Liver (tissue), 8 donors: ENCODE measurements at regions not wholly inside any gene's neighbourhood (a gene's known extent, or its start where the extent isn't known, plus 50 kb on each side); places are given as distances from the start of the nearest gene placed in this dataset.

Experiments used
- DNase-seq: peaks from one replicate; pipeline ENCODE4 v3.0.0-alpha.2; 2017; ENCODE audit warnings: low spot score
- H3K27ac ChIP-seq, 2 donors: one replicate each; pipeline ENCODE4 v1.7.0; 2013; ENCODE audit warnings: inconsistent platforms in 2 of 2, low read length in 2 of 2, control low read depth in 1 of 2, low read depth in 1 of 2, mild to moderate bottlenecking in 1 of 2
- H3K27me3 ChIP-seq, 4 donors: one replicate each; pipeline versions ENCODE4 v1.6.1 to v1.7.0; 2013; ENCODE audit warnings: low read length in 3 of 4, inconsistent platforms in 1 of 4, mild to moderate bottlenecking in 1 of 4, moderate library complexity in 1 of 4; ENCODE audit not compliant: control insufficient read depth in 4 of 4, insufficient read depth in 4 of 4
- H3K36me3 ChIP-seq, 4 donors: one replicate each; pipeline versions ENCODE4 v1.6.1 to v1.7.0; 2013; ENCODE audit warnings: low read length in 3 of 4, mild to moderate bottlenecking in 3 of 4, low read depth in 1 of 4, moderate library complexity in 1 of 4; ENCODE audit not compliant: control insufficient read depth in 4 of 4, insufficient read depth in 3 of 4
- H3K4me1 ChIP-seq, 4 donors: one replicate each; pipeline versions ENCODE4 v1.6.1 to v1.7.0; 2013; ENCODE audit warnings: low read length in 3 of 4, mild to moderate bottlenecking in 3 of 4, moderate library complexity in 1 of 4; ENCODE audit not compliant: control insufficient read depth in 4 of 4, insufficient read depth in 4 of 4
- H3K4me3 ChIP-seq, 3 donors: one replicate each; pipeline versions ENCODE4 v1.6.1 to v1.7.0; 2013; ENCODE audit warnings: low read length in 3 of 3, control low read depth in 1 of 3, low read depth in 1 of 3, mild to moderate bottlenecking in 1 of 3
- H3K9ac ChIP-seq, 2 donors: one replicate each; pipeline ENCODE4 v1.7.0; 2013; ENCODE audit warnings: low read length in 2 of 2, mild to moderate bottlenecking in 2 of 2, moderate library complexity in 2 of 2, control low read depth in 1 of 2, low read depth in 1 of 2
- H3K9me3 ChIP-seq, 4 donors: one replicate each; pipeline versions ENCODE4 v1.6.1 to v1.7.0; 2013; ENCODE audit warnings: low read length in 3 of 4; ENCODE audit not compliant: control insufficient read depth in 4 of 4
- FOXA1 ChIP-seq: IDR thresholded peaks from 2 replicates; pipeline ENCODE4 v1.6.1; 2016; ENCODE audit warnings: antibody characterized with exemption
- GABPA ChIP-seq, 2 donors: IDR thresholded peaks in 1 of 2; conservative IDR thresholded peaks in 1 of 2; 2 replicates each; pipeline ENCODE4 v1.6.1; 2016; ENCODE audit warnings: antibody characterized with exemption in 2 of 2, mild to moderate bottlenecking in 1 of 2, moderate library complexity in 1 of 2
- JUND ChIP-seq, 2 donors: IDR thresholded peaks; 2 replicates each; pipeline ENCODE4 v1.6.1; 2016; ENCODE audit warnings: antibody characterized with exemption in 2 of 2
- NR2F2 ChIP-seq: IDR thresholded peaks from 2 replicates; pipeline ENCODE4 v1.6.1; 2016; ENCODE audit warnings: antibody characterized with exemption
- RAD21 ChIP-seq, 2 donors: IDR thresholded peaks; 2 replicates each; pipeline ENCODE4 v1.6.1; 2016; ENCODE audit warnings: antibody characterized with exemption in 2 of 2, mild to moderate bottlenecking in 2 of 2
- RXRA ChIP-seq, 2 donors: IDR thresholded peaks; 2 replicates each; pipeline ENCODE4 v1.6.1; 2017 to 2018; ENCODE audit warnings: antibody characterized with exemption in 2 of 2, mild to moderate bottlenecking in 1 of 2
- SP1 ChIP-seq: IDR thresholded peaks from 2 replicates; pipeline ENCODE4 v1.6.1; 2018; ENCODE audit warnings: antibody characterized with exemption, mild to moderate bottlenecking
- TAF1 ChIP-seq: conservative IDR thresholded peaks from 2 replicates; pipeline ENCODE4 v1.6.1; 2016; ENCODE audit warnings: antibody characterized with exemption, mild to moderate bottlenecking
- YY1 ChIP-seq: IDR thresholded peaks from 2 replicates; pipeline ENCODE4 v1.6.1; 2016; ENCODE audit warnings: antibody characterized with exemption, mild to moderate bottlenecking
- WGBS: extraction: QIAGEN DNeasy Blood & Tissue Kit; methylation state at CpG from one replicate; pipeline ENCODE4 v1.1.7; 2013; 5-methylcytosine and 5-hydroxymethylcytosine counted together
- TF ChIP-seq, protein P1 (sequence below): fragments of 150-350 bp; IDR thresholded peaks from 2 replicates; pipeline ENCODE4 v1.5.1; 2017; ENCODE audit warnings: improper control_type of control experiment, low read depth, low read length; ENCODE audit not compliant: missing input control
- TF ChIP-seq, protein P2 (sequence below): IDR thresholded peaks from 2 replicates; pipeline ENCODE4 v1.6.1; 2016; ENCODE audit warnings: antibody characterized with exemption
- TF ChIP-seq, protein P3 (sequence below): IDR thresholded peaks from 2 replicates; pipeline ENCODE4 v1.6.1; 2016; ENCODE audit warnings: antibody characterized with exemption, mild to moderate bottlenecking
- TF ChIP-seq, protein P4 (sequence below): IDR thresholded peaks from 2 replicates; pipeline ENCODE4 v1.6.1; 2016; ENCODE audit warnings: antibody characterized with exemption
- TF ChIP-seq, protein P5 (sequence below): IDR thresholded peaks from 2 replicates; pipeline ENCODE4 v1.6.1; 2016; ENCODE audit warnings: antibody characterized with exemption
- donor health status: healthy.
- donor health status: healthy.
- donor health status: healthy.
- donor health status: healthy.
- donor health status: healthy.

DNA sequence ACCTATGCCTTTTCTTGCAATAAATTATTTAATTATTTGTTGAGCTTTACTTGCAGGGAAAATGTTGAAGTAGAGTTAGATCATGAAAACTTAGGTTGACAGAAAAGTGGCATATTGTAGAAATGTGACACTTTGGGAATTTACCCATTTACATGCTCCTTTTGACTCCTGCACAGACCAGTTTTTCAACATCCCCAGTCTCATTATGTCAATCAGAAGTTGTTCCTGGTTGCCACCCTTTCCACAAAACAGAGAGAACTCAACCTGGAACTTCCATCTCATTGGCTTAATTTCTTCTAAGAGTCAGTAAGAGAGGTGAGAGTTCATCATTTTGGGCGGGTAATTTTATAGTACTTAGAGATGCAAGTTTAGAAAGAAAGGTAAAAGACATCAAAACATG is 284.6 kb upstream of the ANKRD50 start:
- Histone ChIP-seq H3K9ac (no peak overlapping the region), H3K27me3 (no peaks in the 10 kb centered on the region), H3K9me3 (no peaks in the 10 kb centered on the region), H3K36me3 (no peaks in the 10 kb centered on the region), H3K4me1 (no peaks in the 10 kb centered on the region), H3K27ac (no peak overlapping the region), H3K4me3 (no peak overlapping the region)
- DNase-seq = no peak
- 90% methylated on average over 1 of the region's 1 CpG for WGBS
- no peak for TF ChIP-seq SP1
- TF ChIP-seq TAF1 = no peak
- TF ChIP-seq NR2F2 = no peak
- TF ChIP-seq, protein P1, sequence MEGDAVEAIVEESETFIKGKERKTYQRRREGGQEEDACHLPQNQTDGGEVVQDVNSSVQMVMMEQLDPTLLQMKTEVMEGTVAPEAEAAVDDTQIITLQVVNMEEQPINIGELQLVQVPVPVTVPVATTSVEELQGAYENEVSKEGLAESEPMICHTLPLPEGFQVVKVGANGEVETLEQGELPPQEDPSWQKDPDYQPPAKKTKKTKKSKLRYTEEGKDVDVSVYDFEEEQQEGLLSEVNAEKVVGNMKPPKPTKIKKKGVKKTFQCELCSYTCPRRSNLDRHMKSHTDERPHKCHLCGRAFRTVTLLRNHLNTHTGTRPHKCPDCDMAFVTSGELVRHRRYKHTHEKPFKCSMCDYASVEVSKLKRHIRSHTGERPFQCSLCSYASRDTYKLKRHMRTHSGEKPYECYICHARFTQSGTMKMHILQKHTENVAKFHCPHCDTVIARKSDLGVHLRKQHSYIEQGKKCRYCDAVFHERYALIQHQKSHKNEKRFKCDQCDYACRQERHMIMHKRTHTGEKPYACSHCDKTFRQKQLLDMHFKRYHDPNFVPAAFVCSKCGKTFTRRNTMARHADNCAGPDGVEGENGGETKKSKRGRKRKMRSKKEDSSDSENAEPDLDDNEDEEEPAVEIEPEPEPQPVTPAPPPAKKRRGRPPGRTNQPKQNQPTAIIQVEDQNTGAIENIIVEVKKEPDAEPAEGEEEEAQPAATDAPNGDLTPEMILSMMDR = no peak
- no peak for TF ChIP-seq YY1
- TF ChIP-seq, protein P2, sequence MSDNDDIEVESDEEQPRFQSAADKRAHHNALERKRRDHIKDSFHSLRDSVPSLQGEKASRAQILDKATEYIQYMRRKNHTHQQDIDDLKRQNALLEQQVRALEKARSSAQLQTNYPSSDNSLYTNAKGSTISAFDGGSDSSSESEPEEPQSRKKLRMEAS = no peak
- TF ChIP-seq GABPA (IDR thresholded peaks at IDR 0.05 in 1 of 2, conservative IDR thresholded peaks at IDR 0.05 in 1 of 2) = no peak
- TF ChIP-seq FOXA1 = no peak
- no peak for TF ChIP-seq JUND (IDR thresholded peaks at IDR 0.05)
- TF ChIP-seq, protein P3, sequence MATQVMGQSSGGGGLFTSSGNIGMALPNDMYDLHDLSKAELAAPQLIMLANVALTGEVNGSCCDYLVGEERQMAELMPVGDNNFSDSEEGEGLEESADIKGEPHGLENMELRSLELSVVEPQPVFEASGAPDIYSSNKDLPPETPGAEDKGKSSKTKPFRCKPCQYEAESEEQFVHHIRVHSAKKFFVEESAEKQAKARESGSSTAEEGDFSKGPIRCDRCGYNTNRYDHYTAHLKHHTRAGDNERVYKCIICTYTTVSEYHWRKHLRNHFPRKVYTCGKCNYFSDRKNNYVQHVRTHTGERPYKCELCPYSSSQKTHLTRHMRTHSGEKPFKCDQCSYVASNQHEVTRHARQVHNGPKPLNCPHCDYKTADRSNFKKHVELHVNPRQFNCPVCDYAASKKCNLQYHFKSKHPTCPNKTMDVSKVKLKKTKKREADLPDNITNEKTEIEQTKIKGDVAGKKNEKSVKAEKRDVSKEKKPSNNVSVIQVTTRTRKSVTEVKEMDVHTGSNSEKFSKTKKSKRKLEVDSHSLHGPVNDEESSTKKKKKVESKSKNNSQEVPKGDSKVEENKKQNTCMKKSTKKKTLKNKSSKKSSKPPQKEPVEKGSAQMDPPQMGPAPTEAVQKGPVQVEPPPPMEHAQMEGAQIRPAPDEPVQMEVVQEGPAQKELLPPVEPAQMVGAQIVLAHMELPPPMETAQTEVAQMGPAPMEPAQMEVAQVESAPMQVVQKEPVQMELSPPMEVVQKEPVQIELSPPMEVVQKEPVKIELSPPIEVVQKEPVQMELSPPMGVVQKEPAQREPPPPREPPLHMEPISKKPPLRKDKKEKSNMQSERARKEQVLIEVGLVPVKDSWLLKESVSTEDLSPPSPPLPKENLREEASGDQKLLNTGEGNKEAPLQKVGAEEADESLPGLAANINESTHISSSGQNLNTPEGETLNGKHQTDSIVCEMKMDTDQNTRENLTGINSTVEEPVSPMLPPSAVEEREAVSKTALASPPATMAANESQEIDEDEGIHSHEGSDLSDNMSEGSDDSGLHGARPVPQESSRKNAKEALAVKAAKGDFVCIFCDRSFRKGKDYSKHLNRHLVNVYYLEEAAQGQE = no peak
- TF ChIP-seq, protein P4, sequence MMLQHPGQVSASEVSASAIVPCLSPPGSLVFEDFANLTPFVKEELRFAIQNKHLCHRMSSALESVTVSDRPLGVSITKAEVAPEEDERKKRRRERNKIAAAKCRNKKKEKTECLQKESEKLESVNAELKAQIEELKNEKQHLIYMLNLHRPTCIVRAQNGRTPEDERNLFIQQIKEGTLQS = no peak
- TF ChIP-seq, protein P5, sequence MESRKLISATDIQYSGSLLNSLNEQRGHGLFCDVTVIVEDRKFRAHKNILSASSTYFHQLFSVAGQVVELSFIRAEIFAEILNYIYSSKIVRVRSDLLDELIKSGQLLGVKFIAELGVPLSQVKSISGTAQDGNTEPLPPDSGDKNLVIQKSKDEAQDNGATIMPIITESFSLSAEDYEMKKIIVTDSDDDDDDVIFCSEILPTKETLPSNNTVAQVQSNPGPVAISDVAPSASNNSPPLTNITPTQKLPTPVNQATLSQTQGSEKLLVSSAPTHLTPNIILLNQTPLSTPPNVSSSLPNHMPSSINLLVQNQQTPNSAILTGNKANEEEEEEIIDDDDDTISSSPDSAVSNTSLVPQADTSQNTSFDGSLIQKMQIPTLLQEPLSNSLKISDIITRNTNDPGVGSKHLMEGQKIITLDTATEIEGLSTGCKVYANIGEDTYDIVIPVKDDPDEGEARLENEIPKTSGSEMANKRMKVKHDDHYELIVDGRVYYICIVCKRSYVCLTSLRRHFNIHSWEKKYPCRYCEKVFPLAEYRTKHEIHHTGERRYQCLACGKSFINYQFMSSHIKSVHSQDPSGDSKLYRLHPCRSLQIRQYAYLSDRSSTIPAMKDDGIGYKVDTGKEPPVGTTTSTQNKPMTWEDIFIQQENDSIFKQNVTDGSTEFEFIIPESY = no peak

DNA sequence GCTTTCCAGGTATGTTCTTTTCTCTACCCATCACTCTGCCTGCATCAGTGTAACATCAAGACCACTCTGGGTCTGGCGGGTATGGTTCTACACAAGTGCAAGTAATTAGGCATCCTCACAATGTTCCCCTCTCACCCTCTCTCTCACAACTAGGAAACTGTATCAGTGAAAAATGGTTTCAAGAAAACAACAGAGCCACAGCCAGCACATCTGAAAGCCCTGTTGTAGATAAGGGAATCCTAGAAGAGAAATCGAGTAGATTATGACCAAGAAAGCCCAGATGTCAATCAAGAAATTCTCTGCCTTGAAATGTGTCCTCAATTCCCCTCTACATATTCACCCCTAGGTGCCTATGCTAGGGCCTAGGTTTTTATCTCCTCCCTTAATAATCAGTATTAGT is 281.3 kb upstream of the ANKRD50 start:
- H3K9ac ChIP-seq = no peak overlapping the region
- no peaks in the 10 kb centered on the region for H3K27me3 ChIP-seq
- H3K9me3 ChIP-seq = no peaks in the 10 kb centered on the region
- 85% methylated on average over 2 of the region's 2 CpGs for WGBS
- no peaks in the 10 kb centered on the region for H3K4me1 ChIP-seq
- H3K27ac ChIP-seq = no peak overlapping the region
- no peak for DNase-seq
- H3K4me3 ChIP-seq = no peak overlapping the region
- no peaks in the 10 kb centered on the region for H3K36me3 ChIP-seq
- TF ChIP-seq, protein P3 = no peak
- TF ChIP-seq, protein P5 = no peak
- TF ChIP-seq JUND (IDR thresholded peaks at IDR 0.05) (no peak), GABPA (IDR thresholded peaks at IDR 0.05 in 1 of 2, conservative IDR thresholded peaks at IDR 0.05 in 1 of 2) (no peak), TAF1 (no peak), RAD21 (IDR thresholded peaks at IDR 0.05) (no peak), RXRA (IDR thresholded peaks at IDR 0.05) (no peak)
- TF ChIP-seq, protein P1 = no peak
